ENCODE measurements at regions not wholly inside any gene's neighbourhood (a gene's known extent, or its start where the extent isn't known, plus 50 kb on each side); places are given as distances from the start of the nearest gene placed in this dataset.
"Not testable (repeated sequence)": the region's sequence is repeated elsewhere in the genome, so short reads cannot be mapped to it uniquely, and the experiment has no call there.

GRCh38 chr21:19119259-19119658 lies 715.7 kb upstream of the TMPRSS15 start:
- TF ChIP-seq SP1 (IDR thresholded peaks at IDR 0.05); FOXM1 (IDR thresholded peaks at IDR 0.05; ENCODE audit: borderline replicate concordance): not testable (repeated sequence)

All from HEK293T (cell line).